IgD-negative memory B cell (primary cell): ENCODE measurements at regions not wholly inside any gene's neighbourhood (a gene's known extent, or its start where the extent isn't known, plus 50 kb on each side); places are given as distances from the start of the nearest gene placed in this dataset.

Source experiments
- H3K27ac Mint-ChIP-seq, 3 donors: one replicate each; pipeline ENCODE4 v1.8.0; 2020 to 2022; ENCODE audit warnings: mild to moderate bottlenecking in 3 of 3, mixed read lengths in 3 of 3, moderate library complexity in 1 of 3
- H3K27me3 Mint-ChIP-seq: one replicate; pipeline ENCODE4 v1.8.0; 2021; ENCODE audit warnings: mixed read lengths
- H3K36me3 Mint-ChIP-seq: one replicate; pipeline ENCODE4 v1.8.0; 2020; ENCODE audit warnings: mild to moderate bottlenecking, mixed read lengths
- H3K4me1 Mint-ChIP-seq, 3 donors: one replicate each; pipeline ENCODE4 v1.8.0; 2020 to 2022; ENCODE audit warnings: mixed read lengths in 3 of 3, mild to moderate bottlenecking in 1 of 3
- H3K4me3 Mint-ChIP-seq, 4 donors: one replicate each; pipeline ENCODE4 v1.8.0; 2020 to 2022; ENCODE audit warnings: mild to moderate bottlenecking in 4 of 4, mixed read lengths in 4 of 4, moderate library complexity in 3 of 4
- H3K9me3 Mint-ChIP-seq, 3 donors: one replicate each; pipeline ENCODE4 v1.8.0; 2020 to 2021; ENCODE audit warnings: mixed read lengths in 3 of 3, mild to moderate bottlenecking in 1 of 3

DNA sequence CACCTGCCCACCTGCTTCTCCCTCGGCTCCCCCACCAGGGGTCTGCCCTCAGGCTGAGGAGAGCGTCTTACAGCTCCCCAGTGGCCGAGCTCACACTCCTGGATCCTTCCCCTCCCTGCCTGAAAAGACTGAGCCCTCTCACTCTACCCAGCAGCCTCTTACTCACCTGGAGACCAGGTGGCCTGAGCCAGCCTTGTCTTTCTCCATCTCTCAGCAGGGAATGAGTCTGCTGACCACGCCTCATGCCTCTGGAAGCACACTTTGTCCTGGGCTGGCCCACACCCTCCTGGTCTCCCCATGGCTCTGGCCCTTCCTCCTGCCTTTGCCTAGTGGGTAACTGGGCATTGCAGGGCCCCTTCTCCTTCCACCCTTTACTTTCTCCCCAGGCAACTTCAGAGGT is 177.2 kb downstream of the ENGASE start:
- no peaks in the 10 kb centered on the region for H3K9me3 Mint-ChIP-seq
- peaks cover 45% of the 10 kb centered on the region for H3K27me3 Mint-ChIP-seq
- H3K36me3 Mint-ChIP-seq, result no peaks in the 10 kb centered on the region
- no peak overlapping the region for H3K27ac Mint-ChIP-seq
- H3K4me1 Mint-ChIP-seq, result no peaks in the 10 kb centered on the region
- no peak overlapping the region for H3K4me3 Mint-ChIP-seq

DNA sequence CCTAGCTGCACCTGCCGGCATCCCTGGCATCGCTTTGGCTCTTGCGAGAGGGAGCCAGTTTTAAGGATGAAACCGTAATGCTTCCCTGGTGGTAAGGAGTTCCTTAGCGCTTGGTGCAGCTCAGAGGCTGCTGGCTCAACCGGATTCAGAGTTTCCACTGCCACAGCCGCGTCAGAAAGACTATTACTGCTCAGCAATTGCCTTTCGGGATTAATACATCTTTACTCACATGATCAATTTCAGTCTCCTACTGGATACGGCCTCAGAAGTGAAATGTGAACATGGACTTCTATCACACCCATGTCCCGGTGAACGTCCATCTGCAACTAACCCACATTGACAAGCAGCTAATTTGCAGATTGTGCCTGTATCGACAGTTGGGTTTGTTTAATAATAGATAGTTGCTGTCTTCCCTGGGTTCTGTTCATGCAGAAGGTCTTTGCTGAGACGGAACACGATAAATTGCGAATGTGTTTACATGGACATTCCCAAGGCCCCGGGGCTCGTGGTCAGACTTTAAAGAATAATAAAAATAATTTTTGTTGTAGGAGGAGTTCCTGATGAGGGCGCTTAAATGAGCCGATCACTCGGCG is 175.4 kb downstream of the ENGASE start:
- Mint-ChIP-seq H3K4me1 (no peaks in the 10 kb centered on the region), H3K27ac (no peak overlapping the region), H3K27me3 (peaks cover 43% of the 10 kb centered on the region)

DNA sequence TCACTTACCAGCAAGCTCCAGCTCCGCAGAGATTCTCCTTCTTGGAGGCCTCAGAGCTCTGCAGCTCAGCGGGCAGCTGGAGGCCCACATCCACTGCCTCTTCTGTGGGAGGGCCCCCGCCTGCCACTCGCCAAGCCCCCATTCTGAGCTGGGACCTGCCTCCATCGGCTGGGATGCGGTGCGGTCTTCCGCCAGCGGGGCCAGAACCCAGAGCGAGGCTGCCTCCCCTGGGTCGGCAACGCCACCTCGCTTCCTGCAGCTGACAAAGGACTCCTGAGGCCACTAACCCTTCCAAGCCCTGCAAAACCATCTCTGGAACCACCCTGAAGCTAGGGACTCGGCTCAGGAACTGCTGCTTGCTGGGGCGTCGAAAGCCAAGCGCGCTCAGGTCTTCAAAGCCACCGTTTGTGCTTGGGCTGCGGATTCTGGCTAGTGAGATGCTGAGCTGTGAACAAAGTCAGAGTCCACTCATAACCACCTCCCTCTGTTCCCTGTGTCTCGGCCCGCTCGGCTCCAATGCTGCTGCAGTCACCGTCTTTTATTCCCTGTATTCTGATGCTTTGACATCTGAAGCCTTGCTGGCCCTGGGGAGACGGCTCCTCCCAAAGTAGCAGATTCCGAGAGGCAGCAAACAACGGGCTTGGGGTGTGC is 174.3 kb downstream of the ENGASE start:
- H3K4me1 Mint-ChIP-seq, result peaks cover 0 to under 1% (median 0%) of the 10 kb centered on the region in 3 donors
- no peak overlapping the region for H3K4me3 Mint-ChIP-seq
- H3K27ac Mint-ChIP-seq, result no peak overlapping the region
- H3K27me3 Mint-ChIP-seq, result peaks cover 43% of the 10 kb centered on the region
- no peaks in the 10 kb centered on the region for H3K36me3 Mint-ChIP-seq
- H3K9me3 Mint-ChIP-seq, result peaks cover 0 to 2% (median 0%) of the 10 kb centered on the region in 3 donors

More for the DNA sequence above, 175.4 kb downstream of the ENGASE start:
- Mint-ChIP-seq H3K9me3 (peaks cover 0 to under 1% (median 0%) of the 10 kb centered on the region in 3 donors), H3K4me3 (no peak overlapping the region), H3K36me3 (no peaks in the 10 kb centered on the region)

DNA sequence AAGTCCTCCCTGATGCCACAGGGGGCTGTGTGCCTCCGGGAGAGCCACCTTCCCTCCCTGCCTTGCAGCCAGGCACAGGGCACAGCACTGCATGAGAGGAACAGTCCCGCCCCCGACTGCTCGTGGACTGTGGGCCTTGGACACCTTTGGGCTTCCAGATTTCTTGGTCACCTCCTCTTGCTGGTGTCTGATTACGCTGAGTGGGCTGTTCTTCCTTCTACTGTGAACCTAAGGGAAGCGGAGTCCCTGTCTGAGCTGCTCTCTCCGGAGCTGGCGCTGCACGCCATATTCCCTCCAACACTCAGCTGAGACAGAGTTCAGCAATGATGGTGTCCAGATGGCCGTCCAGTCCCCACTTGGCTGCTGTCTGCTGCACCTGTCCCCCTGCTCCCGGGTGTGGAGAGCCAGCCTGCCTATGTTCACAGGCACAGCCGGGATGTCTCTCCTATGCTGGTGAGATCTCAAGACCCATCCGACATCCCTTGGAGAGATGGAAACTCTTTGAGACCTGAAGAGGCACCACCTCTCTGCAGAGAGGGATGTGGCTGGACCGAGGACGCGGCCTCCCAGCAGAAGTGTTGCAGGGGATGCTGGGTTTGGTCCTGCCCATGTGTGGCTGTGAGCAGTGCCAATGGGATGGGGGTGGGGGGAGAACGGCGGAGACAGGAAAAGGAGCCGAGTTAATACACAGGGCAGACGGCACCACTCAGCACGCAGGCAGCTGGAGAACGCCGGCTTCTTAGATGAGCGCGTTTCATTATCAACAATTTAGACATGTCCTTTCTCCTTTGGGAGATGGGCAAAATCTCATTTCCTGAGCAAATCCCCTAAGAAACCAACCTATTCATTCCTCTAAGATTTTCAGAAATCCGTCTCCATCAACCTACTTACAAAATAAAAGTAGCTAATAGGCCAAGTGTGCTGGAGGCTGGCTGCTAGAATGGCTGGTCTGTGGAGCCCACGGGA is 171.9 kb downstream of the ENGASE start:
- no peak overlapping the region for H3K27ac Mint-ChIP-seq
- H3K9me3 Mint-ChIP-seq, result peaks cover 0 to 2% (median 0%) of the 10 kb centered on the region in 3 donors
- peaks cover 23% of the 10 kb centered on the region for H3K27me3 Mint-ChIP-seq
- peak overlapping the region in 1 of 4 donors; percentile 43 for H3K4me3 Mint-ChIP-seq
- no peaks in the 10 kb centered on the region for H3K36me3 Mint-ChIP-seq
- H3K4me1 Mint-ChIP-seq, result peaks cover 0 to 11% (median 6%) of the 10 kb centered on the region in 3 donors

DNA sequence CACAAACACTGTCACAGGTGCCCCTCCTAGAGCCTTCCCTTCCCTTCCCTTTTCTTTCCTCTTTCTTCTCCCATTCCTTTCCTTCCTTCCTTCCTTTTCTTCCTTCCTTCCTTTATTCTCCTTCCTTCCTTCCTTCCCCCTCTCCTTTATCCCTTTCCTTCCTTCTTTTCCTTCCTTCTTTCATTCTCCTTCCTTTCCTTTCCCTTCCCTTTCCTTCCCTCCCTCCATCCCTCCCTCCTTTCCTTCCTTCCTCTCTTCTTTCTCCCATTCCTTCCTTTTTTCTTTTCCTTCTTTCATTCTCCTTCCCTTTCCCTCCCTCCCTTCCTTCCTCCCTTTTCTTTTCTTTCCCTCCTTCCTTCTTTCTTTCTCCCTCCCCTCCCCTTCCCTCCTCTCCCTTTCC is 170.0 kb downstream of the ENGASE start:
- H3K4me3 Mint-ChIP-seq, result no peak overlapping the region
- H3K27ac Mint-ChIP-seq, result no peak overlapping the region
- peaks cover 0 to 2% (median 0%) of the 10 kb centered on the region in 3 donors for H3K9me3 Mint-ChIP-seq

DNA sequence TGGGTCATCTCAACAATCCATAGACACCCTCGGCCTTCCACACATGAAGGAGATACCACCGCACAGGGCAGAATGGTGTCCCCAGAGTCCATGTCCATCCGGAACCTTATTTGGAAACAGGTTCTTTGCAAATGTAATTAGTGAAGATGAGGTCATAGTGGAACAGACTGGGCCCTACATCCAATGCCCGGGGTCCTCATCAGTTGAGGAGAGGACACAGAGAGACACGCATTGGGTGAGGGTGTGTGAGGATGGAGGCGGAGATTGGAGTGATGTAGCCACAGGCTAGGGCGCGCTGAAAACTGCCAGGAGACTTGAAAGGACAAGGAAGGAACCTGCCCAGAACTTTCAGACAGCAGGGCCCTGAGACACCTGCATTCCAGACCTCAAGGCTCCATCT is 169.4 kb downstream of the ENGASE start:
- peaks cover 0 to 2% (median 0%) of the 10 kb centered on the region in 3 donors for H3K9me3 Mint-ChIP-seq
- no peak overlapping the region for H3K27ac Mint-ChIP-seq
- peaks cover 17% of the 10 kb centered on the region for H3K27me3 Mint-ChIP-seq
- H3K36me3 Mint-ChIP-seq, result no peaks in the 10 kb centered on the region
- H3K4me3 Mint-ChIP-seq, result no peak overlapping the region
- H3K4me1 Mint-ChIP-seq, result peaks cover 0 to 11% (median 6%) of the 10 kb centered on the region in 3 donors

More for the DNA sequence above, 170.0 kb downstream of the ENGASE start:
- H3K36me3 Mint-ChIP-seq, result no peaks in the 10 kb centered on the region
- peaks cover 18% of the 10 kb centered on the region for H3K27me3 Mint-ChIP-seq
- peaks cover 0 to 11% (median 6%) of the 10 kb centered on the region in 3 donors for H3K4me1 Mint-ChIP-seq

DNA sequence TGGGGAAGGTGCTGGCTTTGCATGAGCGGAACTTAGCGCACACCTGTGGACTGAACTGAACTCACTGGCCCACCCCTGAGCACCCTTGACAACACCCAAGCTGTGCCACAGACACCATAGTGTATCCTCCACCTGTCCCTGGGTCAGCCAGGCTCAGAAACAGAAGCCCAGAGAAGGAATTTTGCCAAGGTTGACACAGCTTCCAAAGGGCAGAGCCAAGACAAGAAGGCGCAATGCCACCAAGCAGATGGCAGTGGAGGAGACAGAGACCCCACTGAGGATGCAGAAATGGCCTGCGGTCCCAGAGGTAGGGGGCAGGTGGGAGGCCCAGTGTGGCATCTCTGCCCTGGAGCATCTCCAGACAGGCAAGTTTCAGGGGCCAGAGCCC is 169.0 kb downstream of the ENGASE start:
- peaks cover 0 to 2% (median 0%) of the 10 kb centered on the region in 3 donors for H3K9me3 Mint-ChIP-seq
- peaks cover 0 to 11% (median 6%) of the 10 kb centered on the region in 3 donors for H3K4me1 Mint-ChIP-seq
- H3K4me3 Mint-ChIP-seq, result no peak overlapping the region
- peaks cover 18% of the 10 kb centered on the region for H3K27me3 Mint-ChIP-seq
- no peaks in the 10 kb centered on the region for H3K36me3 Mint-ChIP-seq
- H3K27ac Mint-ChIP-seq, result no peak overlapping the region

DNA sequence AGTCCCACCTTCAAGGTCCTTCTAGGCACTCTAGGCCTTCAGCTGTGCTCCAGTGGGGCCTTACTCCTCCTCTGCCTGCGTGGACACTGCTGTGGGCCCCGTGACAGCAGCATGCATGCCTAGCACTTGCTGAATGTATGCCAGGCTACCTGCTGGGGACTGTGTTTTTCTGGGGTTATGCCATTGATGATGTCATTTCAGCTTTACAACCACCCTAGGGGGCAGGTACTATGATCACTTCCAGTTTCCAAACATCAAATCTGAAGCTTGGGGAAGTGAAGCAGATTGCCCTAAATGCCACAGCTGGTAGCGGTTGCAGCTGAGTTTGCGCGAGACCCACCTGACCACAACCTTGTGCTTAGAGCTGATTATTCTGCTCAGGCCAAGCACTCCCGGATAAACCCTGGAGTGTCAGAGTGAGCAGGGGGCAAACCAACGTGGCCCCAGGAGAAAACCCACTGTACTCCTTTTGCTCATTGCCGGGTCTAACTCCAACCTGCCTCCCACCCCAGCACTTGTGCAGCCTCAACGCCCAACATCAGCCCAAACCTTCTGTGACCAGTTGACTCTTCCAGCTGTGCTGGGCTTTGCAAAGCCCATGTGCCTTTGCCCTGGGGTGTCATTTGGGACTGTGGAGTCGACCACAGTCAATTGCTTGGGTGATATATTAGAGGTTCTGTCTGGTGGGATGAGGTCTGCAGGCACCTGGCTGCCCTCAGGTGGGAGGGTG is 168.4 kb downstream of the ENGASE start:
- H3K4me3 Mint-ChIP-seq, result peak overlapping the region in 1 of 4 donors; percentile 60
- H3K27me3 Mint-ChIP-seq, result peaks cover 18% of the 10 kb centered on the region
- H3K9me3 Mint-ChIP-seq, result peaks cover 0 to 2% (median 0%) of the 10 kb centered on the region in 3 donors
- H3K4me1 Mint-ChIP-seq, result peaks cover 0 to 11% (median 6%) of the 10 kb centered on the region in 3 donors
- H3K27ac Mint-ChIP-seq, result no peak overlapping the region
- no peaks in the 10 kb centered on the region for H3K36me3 Mint-ChIP-seq

DNA sequence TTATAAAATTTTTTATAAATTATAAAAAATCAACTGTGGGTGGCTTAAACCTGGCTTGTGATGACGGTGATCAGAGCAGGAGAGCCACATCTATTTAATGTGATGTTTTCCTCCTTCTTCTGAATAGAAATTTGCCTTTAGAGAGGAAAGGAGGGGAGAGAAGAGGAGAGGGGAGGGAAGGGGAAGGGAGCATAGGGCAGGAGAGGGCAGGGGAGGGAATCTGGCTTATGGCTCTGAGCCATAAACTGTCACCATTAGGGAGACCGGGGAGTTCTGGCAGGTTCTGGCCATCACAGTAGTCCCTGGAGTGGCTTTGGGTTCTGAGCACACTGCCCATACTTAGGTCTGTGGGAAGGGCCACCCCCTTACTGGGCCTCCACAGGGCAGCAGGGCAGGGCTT is 167.8 kb downstream of the ENGASE start:
- H3K4me3 Mint-ChIP-seq, result no peak overlapping the region
- peaks cover 0 to 2% (median 0%) of the 10 kb centered on the region in 3 donors for H3K9me3 Mint-ChIP-seq
- H3K27ac Mint-ChIP-seq, result no peak overlapping the region
- peaks cover 16% of the 10 kb centered on the region for H3K27me3 Mint-ChIP-seq
- no peaks in the 10 kb centered on the region for H3K36me3 Mint-ChIP-seq
- peaks cover 0 to 13% (median 6%) of the 10 kb centered on the region in 3 donors for H3K4me1 Mint-ChIP-seq

DNA sequence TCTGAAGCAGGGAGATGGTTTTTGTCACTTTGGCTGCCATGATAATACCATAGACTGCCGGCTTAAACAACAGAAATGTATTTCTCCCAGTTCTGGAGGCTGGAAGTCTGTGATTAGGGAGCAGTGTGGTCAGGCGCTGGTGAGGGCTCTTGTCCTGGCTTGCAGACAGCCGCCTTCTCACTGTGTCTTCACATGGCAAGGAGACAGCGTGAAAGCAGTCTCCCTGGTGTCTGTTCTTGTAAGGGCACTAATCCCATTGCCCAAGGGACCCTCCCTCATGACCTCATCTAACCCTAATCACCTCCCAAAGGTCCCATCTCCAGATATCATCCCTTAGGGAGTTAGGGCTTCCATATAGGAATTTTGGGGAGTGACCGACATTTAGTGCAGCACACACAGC is 167.0 kb downstream of the ENGASE start:
- H3K27me3 Mint-ChIP-seq, result peaks cover 11% of the 10 kb centered on the region
- H3K36me3 Mint-ChIP-seq, result no peaks in the 10 kb centered on the region
- no peak overlapping the region for H3K4me3 Mint-ChIP-seq
- H3K27ac Mint-ChIP-seq, result no peak overlapping the region
- peaks cover 0 to 13% (median 9%) of the 10 kb centered on the region in 3 donors for H3K4me1 Mint-ChIP-seq
- H3K9me3 Mint-ChIP-seq, result peaks cover 0 to 2% (median 0%) of the 10 kb centered on the region in 3 donors

DNA sequence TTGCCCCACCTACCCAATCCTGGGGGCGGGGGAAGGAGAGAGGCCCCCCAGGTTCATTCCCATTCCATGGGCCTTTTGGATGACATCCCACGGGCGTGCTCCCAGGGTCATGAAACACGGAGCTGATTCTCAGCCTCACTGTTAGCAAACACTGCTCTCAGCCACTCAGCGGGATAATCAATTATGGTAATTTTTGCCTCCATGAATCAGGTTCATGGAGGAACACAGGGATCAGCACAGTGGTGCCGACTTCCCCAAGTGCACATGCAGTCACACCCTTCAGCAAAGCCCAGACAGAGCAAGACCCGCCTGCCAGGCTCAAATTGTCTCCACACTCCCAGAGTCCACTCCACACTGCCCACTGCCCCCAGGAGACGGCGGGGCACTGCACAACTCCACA is 164.6 kb downstream of the ENGASE start:
- H3K27ac Mint-ChIP-seq, result no peak overlapping the region
- H3K4me1 Mint-ChIP-seq, result peaks cover 0 to 13% (median 9%) of the 10 kb centered on the region in 3 donors
- no peak overlapping the region for H3K4me3 Mint-ChIP-seq
- no peaks in the 10 kb centered on the region for H3K36me3 Mint-ChIP-seq
- H3K9me3 Mint-ChIP-seq, result no peaks in the 10 kb centered on the region
- peaks cover 10% of the 10 kb centered on the region for H3K27me3 Mint-ChIP-seq

DNA sequence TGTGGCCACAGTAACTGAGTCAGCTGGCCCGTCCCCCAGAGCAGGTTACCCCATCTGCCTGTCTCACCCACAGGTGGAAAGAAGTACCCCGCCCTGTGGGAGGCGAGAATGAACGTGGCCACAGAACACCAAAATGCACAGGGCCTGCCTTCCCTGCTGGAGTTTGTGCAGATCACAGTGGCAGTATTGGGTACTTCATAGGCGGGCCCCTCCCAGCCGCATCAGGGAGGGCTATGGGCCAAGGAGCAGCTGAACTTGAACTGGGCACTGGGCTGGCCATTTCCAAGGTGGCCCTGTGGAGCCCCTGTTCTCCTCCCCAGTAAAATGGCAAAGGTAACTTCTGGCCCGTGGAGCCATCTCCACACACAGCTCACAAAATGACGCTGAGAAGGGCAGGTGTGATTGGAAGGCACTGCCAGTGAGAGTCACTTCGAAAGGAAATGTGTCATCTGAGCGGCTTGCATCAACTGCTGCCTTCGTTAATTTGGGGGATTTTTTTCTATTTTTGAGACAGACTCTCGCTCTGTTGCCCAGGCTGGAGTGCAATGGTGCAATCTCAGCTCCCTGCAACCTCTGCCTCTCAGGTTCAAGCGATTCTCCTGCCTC is 162.9 kb downstream of the ENGASE start:
- Mint-ChIP-seq H3K4me1 (peaks cover 0 to 3% (median 2%) of the 10 kb centered on the region in 3 donors), H3K27ac (no peak overlapping the region)

DNA sequence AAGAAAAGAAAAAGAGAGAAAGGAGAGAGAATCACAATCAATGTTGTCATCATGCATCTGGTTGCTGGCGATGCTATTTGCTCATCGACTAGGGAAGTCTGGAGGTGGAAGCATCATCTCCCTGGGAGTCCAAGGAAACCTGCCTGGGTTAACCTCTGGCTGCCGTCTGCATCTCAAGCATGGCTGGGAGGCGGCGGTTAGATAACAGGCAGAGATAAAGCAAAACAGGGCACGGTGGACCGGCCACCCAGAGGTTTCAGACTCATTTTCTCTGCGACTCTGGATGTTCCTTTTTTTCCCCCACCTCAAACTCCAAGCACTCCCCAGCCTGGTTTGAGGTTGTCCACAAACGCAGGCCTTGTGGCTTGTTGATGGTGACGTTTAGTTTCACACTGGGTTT is 161.2 kb downstream of the ENGASE start:
- no peak overlapping the region for H3K27ac Mint-ChIP-seq
- H3K9me3 Mint-ChIP-seq, result peaks cover 0 to 12% (median 0%) of the 10 kb centered on the region in 3 donors
- H3K27me3 Mint-ChIP-seq, result peaks cover 8% of the 10 kb centered on the region
- no peaks in the 10 kb centered on the region for H3K36me3 Mint-ChIP-seq
- H3K4me1 Mint-ChIP-seq, result peaks cover 0 to 3% (median 2%) of the 10 kb centered on the region in 3 donors
- no peak overlapping the region for H3K4me3 Mint-ChIP-seq

More for the DNA sequence above, 162.9 kb downstream of the ENGASE start:
- peaks cover 0 to 3% (median 0%) of the 10 kb centered on the region in 3 donors for H3K9me3 Mint-ChIP-seq
- H3K4me3 Mint-ChIP-seq, result no peak overlapping the region
- H3K36me3 Mint-ChIP-seq, result no peaks in the 10 kb centered on the region
- peaks cover 8% of the 10 kb centered on the region for H3K27me3 Mint-ChIP-seq
